ENCODE measurements at regions not wholly inside any gene's neighbourhood (a gene's known extent, or its start where the extent isn't known, plus 50 kb on each side); places are given as distances from the start of the nearest gene placed in this dataset.
A peak's percentile ranks its signal among the peaks of the same experiment; 100 is the strongest.

GRCh38 chr1:177770096-177770495, 199.8 kb downstream of the SEC16B start:
- Histone ChIP-seq H3K9ac (no peak overlapping the region), H3K9me3 (ENCODE audit: low read depth) (peaks cover 5% of the 10 kb centered on the region), H3K4me3 (no peak overlapping the region), H3K4me1 (peaks cover 4% of the 10 kb centered on the region), H3K36me3 (no peaks in the 10 kb centered on the region), H3F3A (ENCODE audit: low read depth) (no peaks in the 10 kb centered on the region), H3K27ac (no peak overlapping the region), H4K20me1 (ENCODE audit: low read depth) (no peaks in the 10 kb centered on the region), H3K79me2 (ENCODE audit: low read depth) (no peaks in the 10 kb centered on the region), H3K27me3 (no peaks in the 10 kb centered on the region), H2AFZ (replicated peaks) (no peak overlapping the region), H3K4me2 (no peak overlapping the region)
- H3K4me1 Mint-ChIP-seq, result no peaks in the 10 kb centered on the region
- H3K27ac Mint-ChIP-seq, result no peak overlapping the region
- no peaks in the 10 kb centered on the region for H3K36me3 Mint-ChIP-seq
- no peak for TF ChIP-seq EZH2phosphoT487 (IDR thresholded peaks at IDR 0.05)
- TF ChIP-seq CTCF (IDR thresholded peaks at IDR 0.05), result no peak
- no peak for TF ChIP-seq EZH2 (IDR thresholded peaks at IDR 0.05)
- H3K4me3 Mint-ChIP-seq, result no peak overlapping the region
- H3K9me3 Mint-ChIP-seq, result peaks cover 16% of the 10 kb centered on the region
- peaks cover under 1% of the 10 kb centered on the region for H3K27me3 Mint-ChIP-seq (ENCODE audit: insufficient read depth, low read depth)
- no peak for DNase-seq (ENCODE audit: low spot score)

- Mint-ChIP-seq H3K4me1 (peaks cover 6% of the 10 kb centered on the region), H3K27me3 (ENCODE audit: insufficient read depth, low read depth) (peaks cover 2% of the 10 kb centered on the region), H3K9me3 (peaks cover 3% of the 10 kb centered on the region), H3K27ac (no peak overlapping the region), H3K36me3 (no peaks in the 10 kb centered on the region), H3K4me3 (no peak overlapping the region)
- no peaks in the 10 kb centered on the region for H4K20me1 ChIP-seq (ENCODE audit: low read depth)
- H3K4me3 ChIP-seq, result no peak overlapping the region
- no peaks in the 10 kb centered on the region for H3K9me3 ChIP-seq (ENCODE audit: low read depth)
- no peak for TF ChIP-seq EZH2 (IDR thresholded peaks at IDR 0.05)
- no peak for TF ChIP-seq CTCF (IDR thresholded peaks at IDR 0.05)
- TF ChIP-seq EZH2phosphoT487 (IDR thresholded peaks at IDR 0.05), result no peak
- H2AFZ ChIP-seq (replicated peaks), result peak overlapping the region; percentile 38
- H3F3A ChIP-seq (ENCODE audit: low read depth), result peaks cover 9% of the 10 kb centered on the region
- no peaks in the 10 kb centered on the region for H3K79me2 ChIP-seq (ENCODE audit: low read depth)
- peaks cover 25% of the 10 kb centered on the region for H3K4me1 ChIP-seq
- no peak overlapping the region for H3K9ac ChIP-seq
- no peaks in the 10 kb centered on the region for H3K36me3 ChIP-seq
- no peak overlapping the region for H3K27ac ChIP-seq
- peak overlapping the region; percentile 27 for H3K4me2 ChIP-seq
- H3K27me3 ChIP-seq, result no peaks in the 10 kb centered on the region
- peak; percentile 38 for DNase-seq (ENCODE audit: low spot score)
Measured at GRCh38 chr1:177755851-177756560, 213.9 kb downstream of the SEC16B start.

- Histone ChIP-seq H3F3A (ENCODE audit: low read depth) (peaks cover 9% of the 10 kb centered on the region), H3K4me1 (peaks cover 25% of the 10 kb centered on the region), H3K4me2 (peak overlapping the region; percentile 27), H3K9me3 (ENCODE audit: low read depth) (no peaks in the 10 kb centered on the region), H3K9ac (no peak overlapping the region), H3K27ac (no peak overlapping the region), H3K27me3 (no peaks in the 10 kb centered on the region), H2AFZ (replicated peaks) (peak overlapping the region; percentile 57), H3K79me2 (ENCODE audit: low read depth) (no peaks in the 10 kb centered on the region), H3K4me3 (no peak overlapping the region), H3K36me3 (no peaks in the 10 kb centered on the region), H4K20me1 (ENCODE audit: low read depth) (no peaks in the 10 kb centered on the region)
- no peaks in the 10 kb centered on the region for H3K36me3 Mint-ChIP-seq
- no peak overlapping the region for H3K4me3 Mint-ChIP-seq
- H3K4me1 Mint-ChIP-seq, result peaks cover 6% of the 10 kb centered on the region
- no peak for DNase-seq (ENCODE audit: low spot score)
- TF ChIP-seq EZH2phosphoT487 (IDR thresholded peaks at IDR 0.05) (no peak), EZH2 (IDR thresholded peaks at IDR 0.05) (no peak), CTCF (IDR thresholded peaks at IDR 0.05) (no peak)
- H3K27ac Mint-ChIP-seq, result no peak overlapping the region
- no peaks in the 10 kb centered on the region for H3K27me3 Mint-ChIP-seq (ENCODE audit: insufficient read depth, low read depth)
- peaks cover 3% of the 10 kb centered on the region for H3K9me3 Mint-ChIP-seq
Measured at GRCh38 chr1:177754603-177755002, 215.3 kb downstream of the SEC16B start.
